ENCODE measurements at regions not wholly inside any gene's neighbourhood (a gene's known extent, or its start where the extent isn't known, plus 50 kb on each side); places are given as distances from the start of the nearest gene placed in this dataset.
"Not testable (repeated sequence)": the region's sequence is repeated elsewhere in the genome, so short reads cannot be mapped to it uniquely, and the experiment has no call there.

DNA sequence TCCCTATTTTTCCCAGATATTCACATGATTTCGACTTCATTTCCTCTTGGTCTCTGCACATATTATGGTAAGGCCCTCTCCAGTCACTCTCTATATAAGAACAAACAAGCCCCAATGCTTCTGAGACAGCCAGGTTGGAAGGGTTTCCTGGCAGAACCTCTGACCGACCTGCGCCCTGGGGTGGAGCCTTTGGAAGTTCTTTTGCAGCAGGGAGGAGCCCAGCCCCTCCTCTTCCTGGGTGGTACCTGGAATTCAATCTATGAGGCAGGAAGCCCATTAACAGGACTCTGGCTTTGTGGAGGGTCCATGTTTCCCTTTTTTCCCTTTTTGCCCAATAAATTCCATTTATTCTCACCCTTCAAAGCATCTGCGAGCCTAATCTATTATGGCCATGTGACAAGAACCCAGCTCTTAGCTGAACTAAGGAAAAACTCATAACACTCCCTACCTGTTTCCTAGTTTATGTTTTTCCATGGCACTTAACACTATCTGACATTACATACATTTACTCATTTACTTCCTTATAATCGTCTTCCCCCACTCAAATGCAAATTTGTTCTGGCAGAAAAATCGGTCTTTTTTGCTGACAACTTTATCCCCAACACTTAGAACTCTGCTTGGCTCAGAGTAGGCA, 92.5 kb upstream of the FRMD4A start:
- peaks cover 4% of the 10 kb centered on the region for H3K27me3 ChIP-seq (ENCODE audit: control insufficient read depth, insufficient read depth, low read length)

DNA sequence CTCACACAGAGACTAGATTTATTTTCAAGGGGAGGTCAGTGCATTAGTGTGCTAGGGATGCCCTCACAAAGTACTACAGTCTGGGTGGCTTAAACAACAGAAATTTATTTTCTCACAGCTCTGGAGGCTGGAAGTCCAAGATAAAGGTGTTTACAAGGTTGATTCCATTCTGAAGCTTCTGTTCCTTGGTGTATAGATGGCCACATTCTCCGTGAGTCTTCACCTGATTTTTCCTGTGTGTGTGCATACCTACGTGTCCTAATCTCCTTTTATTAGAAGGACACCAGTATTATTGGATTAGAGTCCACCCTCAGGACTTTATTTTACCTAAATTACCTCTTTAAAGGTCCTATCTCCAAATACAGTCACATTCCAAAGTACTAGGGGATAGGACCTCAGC, 91.7 kb upstream of the FRMD4A start:
- Histone ChIP-seq H3K4me1 (ENCODE audit: control insufficient read depth, insufficient read depth, low read length) (no peaks in the 10 kb centered on the region), H3K4me2 (ENCODE audit: low read length) (no peak overlapping the region), H3K4me3 (ENCODE audit: low read length) (no peak overlapping the region), H3K9ac (ENCODE audit: low read depth, low read length) (no peak overlapping the region), H3K36me3 (ENCODE audit: insufficient read depth, low read length) (no peaks in the 10 kb centered on the region), H3K27me3 (ENCODE audit: control insufficient read depth, insufficient read depth, low read length) (no peaks in the 10 kb centered on the region), H3K9me3 (replicated peaks; ENCODE audit: low read length) (no peaks in the 10 kb centered on the region)

More for the DNA sequence above, 92.5 kb upstream of the FRMD4A start:
- H3K4me3 ChIP-seq (ENCODE audit: low read length): no peak overlapping the region
- H3K4me2 ChIP-seq (ENCODE audit: low read length): no peak overlapping the region
- H3K9me3 ChIP-seq (replicated peaks; ENCODE audit: low read length): no peaks in the 10 kb centered on the region
- no peaks in the 10 kb centered on the region for H3K36me3 ChIP-seq (ENCODE audit: insufficient read depth, low read length)
- no peak overlapping the region for H3K9ac ChIP-seq (ENCODE audit: low read depth, low read length)
- H3K4me1 ChIP-seq (ENCODE audit: control insufficient read depth, insufficient read depth, low read length): no peaks in the 10 kb centered on the region

DNA sequence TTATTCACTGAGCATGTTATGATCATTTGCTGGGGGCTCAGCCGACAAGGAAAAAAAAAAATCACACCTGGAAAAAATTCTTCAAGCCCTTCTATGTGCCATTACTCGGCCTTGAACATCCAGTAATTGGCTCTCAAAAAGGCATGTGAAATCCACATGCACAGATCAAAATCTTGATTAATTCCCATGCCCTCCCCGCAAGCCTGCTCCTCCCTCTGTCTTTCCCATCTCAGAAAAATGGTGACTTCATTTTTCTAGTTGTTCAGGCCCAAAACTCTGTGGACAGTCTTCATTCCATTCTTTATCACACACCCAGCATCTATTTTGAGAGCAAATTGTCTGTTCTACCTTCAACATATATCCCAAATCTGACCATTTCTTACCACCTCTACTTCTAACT, 91.2 kb upstream of the FRMD4A start:
- no peaks in the 10 kb centered on the region for H3K4me1 ChIP-seq (ENCODE audit: control insufficient read depth, insufficient read depth, low read length)

DNA sequence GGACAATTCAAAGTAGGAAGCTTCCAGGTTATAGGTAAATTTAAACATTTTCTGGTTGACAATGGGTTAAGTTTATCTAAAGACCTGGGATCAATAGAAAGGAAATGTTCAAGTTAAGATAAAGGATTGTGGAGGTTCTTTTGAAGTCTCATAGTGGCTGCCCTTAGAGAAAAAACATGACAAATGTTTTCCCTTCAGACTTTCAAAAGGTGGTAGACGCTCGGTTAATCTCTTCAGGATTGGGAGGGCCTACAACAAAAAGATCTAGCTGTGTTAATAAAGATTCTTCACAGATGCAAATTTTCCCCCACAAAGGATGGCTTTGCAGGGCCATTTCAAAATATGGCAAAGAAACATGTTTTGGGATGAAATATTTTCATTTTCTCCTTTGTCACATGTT, 86.6 kb upstream of the FRMD4A start:
- not testable (repeated sequence) for H3K9me3 ChIP-seq (replicated peaks; ENCODE audit: low read length); H3K9ac ChIP-seq (ENCODE audit: low read depth, low read length); H3K27me3 ChIP-seq (ENCODE audit: control insufficient read depth, insufficient read depth, low read length); H3K36me3 ChIP-seq (ENCODE audit: insufficient read depth, low read length); H3K4me2 ChIP-seq (ENCODE audit: low read length); H3K4me3 ChIP-seq (ENCODE audit: low read length)
- peaks cover 27% of the 10 kb centered on the region for H3K4me1 ChIP-seq (ENCODE audit: control insufficient read depth, insufficient read depth, low read length)

More for the DNA sequence above, 91.2 kb upstream of the FRMD4A start:
- no peak overlapping the region for H3K4me3 ChIP-seq (ENCODE audit: low read length)
- no peak overlapping the region for H3K4me2 ChIP-seq (ENCODE audit: low read length)
- H3K9me3 ChIP-seq (replicated peaks; ENCODE audit: low read length): no peaks in the 10 kb centered on the region
- H3K9ac ChIP-seq (ENCODE audit: low read depth, low read length): no peak overlapping the region
- H3K27me3 ChIP-seq (ENCODE audit: control insufficient read depth, insufficient read depth, low read length): no peaks in the 10 kb centered on the region
- H3K36me3 ChIP-seq (ENCODE audit: insufficient read depth, low read length): no peaks in the 10 kb centered on the region

DNA sequence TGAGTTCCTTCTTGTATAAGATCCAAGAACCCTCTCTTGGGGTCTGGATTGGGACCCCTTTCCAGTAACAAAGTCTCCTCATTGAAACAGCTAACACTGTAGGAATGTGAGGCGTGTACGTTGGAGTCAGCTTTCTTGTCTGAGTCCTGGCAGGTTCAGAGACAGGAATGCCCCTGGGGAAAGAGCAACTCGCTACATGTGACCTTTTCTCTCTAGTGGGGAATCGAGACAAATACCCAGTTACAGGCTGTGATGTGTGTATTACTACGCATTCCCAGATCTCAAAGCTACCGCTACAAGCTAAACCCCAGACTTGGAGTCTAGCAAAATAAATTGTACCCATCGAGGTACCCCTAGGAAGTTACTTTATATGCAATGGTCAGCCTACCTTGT, 85.6 kb upstream of the FRMD4A start:
- Histone ChIP-seq H3K4me2 (ENCODE audit: low read length) (no peak overlapping the region), H3K36me3 (ENCODE audit: insufficient read depth, low read length) (no peaks in the 10 kb centered on the region), H3K4me3 (ENCODE audit: low read length) (no peak overlapping the region), H3K9me3 (replicated peaks; ENCODE audit: low read length) (no peaks in the 10 kb centered on the region), H3K4me1 (ENCODE audit: control insufficient read depth, insufficient read depth, low read length) (peaks cover 32% of the 10 kb centered on the region), H3K27me3 (ENCODE audit: control insufficient read depth, insufficient read depth, low read length) (no peaks in the 10 kb centered on the region), H3K9ac (ENCODE audit: low read depth, low read length) (no peak overlapping the region)

DNA sequence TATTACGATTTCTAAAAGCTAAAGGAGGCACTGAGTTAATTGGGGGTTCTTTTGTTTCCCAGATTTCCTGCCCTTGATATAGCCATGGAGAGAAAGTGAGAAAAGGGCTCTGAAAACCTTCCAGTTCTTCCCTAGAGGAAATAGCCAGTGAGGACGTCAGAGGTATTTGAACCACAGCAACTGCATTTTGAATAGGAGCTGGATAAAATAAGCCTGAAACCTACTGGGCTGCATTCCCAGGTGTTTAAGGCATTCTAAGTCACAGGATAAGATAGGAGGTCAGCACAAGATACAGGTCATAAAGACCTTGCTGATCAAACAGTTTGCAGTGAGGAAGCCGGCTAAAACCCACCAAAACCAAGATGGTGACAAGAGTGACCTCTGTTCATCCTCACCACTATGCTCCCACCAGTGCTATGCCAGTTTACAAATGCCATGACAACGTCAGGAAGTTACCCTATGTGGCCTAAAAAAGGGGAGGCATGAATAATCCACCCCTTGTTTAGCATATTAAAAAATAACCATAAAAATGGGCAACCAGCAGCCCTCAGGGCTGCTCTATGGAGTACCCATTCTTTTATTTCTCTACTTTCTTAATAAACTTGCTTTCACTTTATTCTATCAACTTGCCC, 85.1 kb upstream of the FRMD4A start:
- Histone ChIP-seq H3K9ac (ENCODE audit: low read depth, low read length) (no peak overlapping the region), H3K9me3 (replicated peaks; ENCODE audit: low read length) (no peaks in the 10 kb centered on the region), H3K36me3 (ENCODE audit: insufficient read depth, low read length) (no peaks in the 10 kb centered on the region), H3K4me1 (ENCODE audit: control insufficient read depth, insufficient read depth, low read length) (peaks cover 32% of the 10 kb centered on the region), H3K27me3 (ENCODE audit: control insufficient read depth, insufficient read depth, low read length) (no peaks in the 10 kb centered on the region), H3K4me2 (ENCODE audit: low read length) (no peak overlapping the region), H3K4me3 (ENCODE audit: low read length) (no peak overlapping the region)

DNA sequence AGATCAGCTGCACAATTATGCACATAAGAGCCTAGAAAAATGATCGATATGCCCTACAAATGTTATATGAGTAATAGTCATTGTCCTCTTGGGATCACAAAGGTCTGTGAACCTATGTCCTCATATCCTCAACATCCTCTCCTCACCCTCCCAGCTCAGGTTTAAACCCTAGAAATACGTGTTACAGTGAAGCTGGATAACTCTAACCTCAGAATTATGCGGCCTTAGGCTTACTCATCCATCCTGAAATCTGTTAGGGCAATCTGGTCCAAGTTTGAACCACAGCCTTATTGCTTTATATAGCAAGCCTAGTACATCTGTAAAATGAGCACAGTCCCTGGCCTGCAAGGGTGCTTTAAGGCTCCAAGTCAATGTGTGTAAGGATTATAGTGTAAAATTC, 84.2 kb upstream of the FRMD4A start:
- Histone ChIP-seq H3K36me3 (ENCODE audit: insufficient read depth, low read length) (no peaks in the 10 kb centered on the region), H3K4me3 (ENCODE audit: low read length) (no peak overlapping the region), H3K9ac (ENCODE audit: low read depth, low read length) (no peak overlapping the region), H3K27me3 (ENCODE audit: control insufficient read depth, insufficient read depth, low read length) (no peaks in the 10 kb centered on the region), H3K9me3 (replicated peaks; ENCODE audit: low read length) (no peaks in the 10 kb centered on the region), H3K4me2 (ENCODE audit: low read length) (no peak overlapping the region), H3K4me1 (ENCODE audit: control insufficient read depth, insufficient read depth, low read length) (peaks cover 32% of the 10 kb centered on the region)

DNA sequence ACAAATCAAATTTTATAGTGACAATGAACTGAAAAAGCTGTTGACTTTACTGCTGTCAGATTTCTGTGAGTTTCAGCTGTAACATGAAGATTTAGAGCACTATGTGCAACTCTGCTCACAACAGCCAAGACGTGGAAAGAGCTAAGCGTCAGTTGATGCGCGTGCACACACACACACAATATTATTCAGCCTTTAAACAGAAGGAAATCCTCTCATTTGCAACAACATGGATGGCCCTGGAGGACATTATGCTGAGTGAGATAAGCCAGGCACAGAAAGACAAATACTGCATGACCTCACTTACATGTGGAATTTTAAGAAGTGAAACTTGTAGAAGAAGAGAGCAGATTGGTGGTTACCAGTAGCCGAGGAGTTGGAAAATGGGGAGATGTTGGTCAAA, 82.8 kb upstream of the FRMD4A start:
- no peak overlapping the region for H3K4me3 ChIP-seq (ENCODE audit: low read length)
- no peak overlapping the region for H3K9ac ChIP-seq (ENCODE audit: low read depth, low read length)
- no peak overlapping the region for H3K4me2 ChIP-seq (ENCODE audit: low read length)
- H3K4me1 ChIP-seq (ENCODE audit: control insufficient read depth, insufficient read depth, low read length): peaks cover 34% of the 10 kb centered on the region
- H3K9me3 ChIP-seq (replicated peaks; ENCODE audit: low read length): no peaks in the 10 kb centered on the region
- H3K27me3 ChIP-seq (ENCODE audit: control insufficient read depth, insufficient read depth, low read length): no peaks in the 10 kb centered on the region
- no peaks in the 10 kb centered on the region for H3K36me3 ChIP-seq (ENCODE audit: insufficient read depth, low read length)

DNA sequence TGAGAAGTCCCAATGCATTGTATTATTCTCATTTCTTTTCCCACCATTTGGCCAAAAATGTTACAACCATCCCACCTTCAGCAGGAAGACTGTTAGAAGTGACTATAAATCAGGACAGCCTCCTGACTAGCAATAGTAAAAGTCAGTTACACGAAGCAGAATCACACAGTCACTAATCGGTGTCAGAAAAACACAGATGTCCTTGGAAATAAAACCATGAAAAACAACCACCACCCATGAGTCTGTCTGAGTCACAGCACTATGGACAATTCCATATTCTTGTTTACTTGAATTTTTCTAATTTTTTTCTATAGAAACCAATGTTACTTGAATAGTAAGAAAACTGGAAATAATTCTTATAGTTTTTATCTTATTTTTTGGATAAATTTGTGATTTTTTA, 81.9 kb upstream of the FRMD4A start:
- H3K9me3 ChIP-seq (replicated peaks; ENCODE audit: low read length): no peaks in the 10 kb centered on the region
- H3K9ac ChIP-seq (ENCODE audit: low read depth, low read length): no peak overlapping the region
- peaks cover 34% of the 10 kb centered on the region for H3K4me1 ChIP-seq (ENCODE audit: control insufficient read depth, insufficient read depth, low read length)

DNA sequence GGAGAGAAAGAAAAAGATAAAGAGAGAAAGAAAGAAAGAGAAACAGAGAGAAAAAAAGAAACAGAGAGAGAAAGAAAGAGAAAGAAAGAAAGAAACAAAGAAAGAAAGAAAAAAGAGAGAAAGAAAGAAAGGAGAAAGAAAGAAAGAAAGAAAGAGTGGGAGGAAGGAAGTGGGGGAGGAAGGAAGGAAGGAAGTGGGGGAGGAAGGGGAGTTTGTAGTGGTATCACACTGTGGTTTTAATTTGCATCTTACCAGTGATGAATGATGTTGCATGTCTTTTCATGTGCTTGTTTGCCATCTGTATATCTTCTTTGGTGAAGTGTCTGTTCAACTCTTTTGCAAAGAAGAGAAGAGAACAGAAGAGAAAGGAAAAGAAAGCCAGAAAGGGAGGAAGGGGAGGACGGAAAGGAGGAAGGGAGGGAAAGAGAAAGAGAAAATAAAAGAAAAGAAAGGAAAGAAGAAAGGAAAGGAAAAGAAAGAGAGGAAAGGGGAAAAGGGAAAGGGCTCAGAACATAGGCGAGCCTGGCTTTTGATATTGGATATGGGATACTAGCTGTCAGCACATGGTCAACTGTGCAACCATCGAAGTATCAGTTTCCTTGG, 79.2 kb upstream of the FRMD4A start:
- no peaks in the 10 kb centered on the region for H3K27me3 ChIP-seq (ENCODE audit: control insufficient read depth, insufficient read depth, low read length)

More for the DNA sequence above, 81.9 kb upstream of the FRMD4A start:
- Histone ChIP-seq H3K4me2 (ENCODE audit: low read length) (peak overlapping the region; percentile 24), H3K27me3 (ENCODE audit: control insufficient read depth, insufficient read depth, low read length) (no peaks in the 10 kb centered on the region), H3K4me3 (ENCODE audit: low read length) (no peak overlapping the region), H3K36me3 (ENCODE audit: insufficient read depth, low read length) (no peaks in the 10 kb centered on the region)

DNA sequence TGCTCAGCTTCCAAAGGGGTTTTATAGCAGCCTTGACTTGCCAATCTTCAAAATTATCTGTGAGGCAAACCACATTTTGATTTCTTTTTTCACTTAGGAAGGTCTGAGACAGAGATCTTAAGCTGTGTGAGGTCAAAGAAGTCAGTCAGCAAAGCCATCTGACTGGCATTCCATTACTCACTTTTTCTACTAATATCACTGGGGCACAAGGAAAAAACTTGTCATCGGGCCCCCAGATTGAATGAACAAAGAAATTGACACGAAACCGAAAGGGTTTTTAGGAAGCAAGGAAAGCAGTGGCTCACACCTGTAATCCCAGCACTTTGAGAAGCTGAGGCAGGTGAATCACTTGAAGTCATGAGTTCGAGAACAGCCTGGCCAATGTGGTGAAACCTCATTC, 78.5 kb upstream of the FRMD4A start:
- Histone ChIP-seq H3K4me1 (ENCODE audit: control insufficient read depth, insufficient read depth, low read length) (peaks cover 35% of the 10 kb centered on the region), H3K27me3 (ENCODE audit: control insufficient read depth, insufficient read depth, low read length) (no peaks in the 10 kb centered on the region), H3K4me3 (ENCODE audit: low read length) (no peak overlapping the region), H3K9me3 (replicated peaks; ENCODE audit: low read length) (no peaks in the 10 kb centered on the region), H3K4me2 (ENCODE audit: low read length) (no peak overlapping the region), H3K9ac (ENCODE audit: low read depth, low read length) (no peak overlapping the region), H3K36me3 (ENCODE audit: insufficient read depth, low read length) (no peaks in the 10 kb centered on the region)

More for the DNA sequence above, 79.2 kb upstream of the FRMD4A start:
- no peaks in the 10 kb centered on the region for H3K9me3 ChIP-seq (replicated peaks; ENCODE audit: low read length)
- H3K4me1 ChIP-seq (ENCODE audit: control insufficient read depth, insufficient read depth, low read length): peaks cover 33% of the 10 kb centered on the region
- no peak overlapping the region for H3K9ac ChIP-seq (ENCODE audit: low read depth, low read length)
- no peak overlapping the region for H3K4me2 ChIP-seq (ENCODE audit: low read length)
- no peak overlapping the region for H3K4me3 ChIP-seq (ENCODE audit: low read length)
- no peaks in the 10 kb centered on the region for H3K36me3 ChIP-seq (ENCODE audit: insufficient read depth, low read length)

DNA sequence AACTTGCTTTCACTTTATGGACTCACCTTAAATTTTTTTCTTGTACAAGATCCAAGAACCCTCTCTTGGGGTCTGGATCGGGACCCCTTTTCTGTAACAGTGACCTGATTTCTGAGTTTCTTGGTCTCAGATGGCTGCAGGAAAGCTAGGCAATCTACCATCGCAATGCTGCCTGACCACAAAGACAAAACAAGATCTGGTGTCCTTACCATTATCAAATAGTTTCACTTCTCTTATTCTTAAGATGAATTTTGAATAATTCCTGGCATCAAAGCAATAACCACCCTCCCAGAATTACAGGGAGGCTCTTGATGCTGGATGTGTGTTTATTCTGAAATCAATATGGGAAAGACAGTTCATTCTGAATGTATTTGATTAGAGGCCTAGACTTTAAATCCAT, 77.4 kb upstream of the FRMD4A start:
- Histone ChIP-seq H3K9me3 (replicated peaks; ENCODE audit: low read length) (no peaks in the 10 kb centered on the region), H3K4me3 (ENCODE audit: low read length) (no peak overlapping the region), H3K36me3 (ENCODE audit: insufficient read depth, low read length) (no peaks in the 10 kb centered on the region), H3K4me1 (ENCODE audit: control insufficient read depth, insufficient read depth, low read length) (peaks cover 38% of the 10 kb centered on the region), H3K27me3 (ENCODE audit: control insufficient read depth, insufficient read depth, low read length) (no peaks in the 10 kb centered on the region), H3K4me2 (ENCODE audit: low read length) (no peak overlapping the region), H3K9ac (ENCODE audit: low read depth, low read length) (no peak overlapping the region)

Measured in skeletal muscle satellite cell (primary cell).